Heart right ventricle (tissue), 16 donors: ENCODE measurements at regions not wholly inside any gene's neighbourhood (a gene's known extent, or its start where the extent isn't known, plus 50 kb on each side); places are given as distances from the start of the nearest gene placed in this dataset.

ENCODE experiments used
- ATAC-seq, 8 donors: fragments of 200-7000 bp; cut with Tn5 transposase; one replicate each; pipeline ENCODE4 v1.9.1; 2020; ENCODE audit warnings: mild to moderate bottlenecking in 8 of 8, moderate library complexity in 8 of 8, moderate number of reproducible peaks in 1 of 8
- DNase-seq, 2 donors: peaks; one replicate each; pipeline ENCODE4 v3.0.0-alpha.2; 2020
- H3K27ac ChIP-seq, 10 donors: fragments of 200-600 bp; sonication (generic) in 2 of 10; one replicate each; pipeline versions ENCODE4 v1.5.0 to v1.8.0; 2020 to 2022; ENCODE audit warnings: mild to moderate bottlenecking in 3 of 10
- H3K27me3 ChIP-seq, 7 donors: fragments of 200-600 bp; one replicate each; pipeline ENCODE4 v1.8.0; 2021 to 2022; ENCODE audit warnings: mild to moderate bottlenecking in 2 of 7
- H3K36me3 ChIP-seq, 9 donors: fragments of 200-600 bp; sonication (generic) in 1 of 9; one replicate each; pipeline versions ENCODE4 v1.5.0 to v1.8.0; 2020 to 2022; ENCODE audit warnings: mild to moderate bottlenecking in 2 of 9
- H3K4me1 ChIP-seq, 9 donors: fragments of 200-600 bp; sonication (generic) in 1 of 9; one replicate each; pipeline versions ENCODE4 v1.5.0 to v1.8.0; 2020 to 2022; ENCODE audit warnings: mild to moderate bottlenecking in 4 of 9
- H3K4me3 ChIP-seq, 10 donors: fragments of 200-600 bp; sonication (generic) in 2 of 10; one replicate each; pipeline versions ENCODE4 v1.5.0 to v1.8.0; 2020 to 2022; ENCODE audit warnings: mild to moderate bottlenecking in 7 of 10, moderate library complexity in 2 of 10
- H3K9me3 ChIP-seq, 11 donors: fragments of 200-600 bp in 10 of 11; sonication (generic) in 2 of 11; one replicate each; pipeline versions ENCODE4 v1.5.0 to v1.8.0; 2013 to 2022; ENCODE audit warnings: mild to moderate bottlenecking in 2 of 11, control low read depth in 1 of 11, moderate library complexity in 1 of 11
- WGBS, 2 donors: extraction: QIAGEN DNeasy Blood & Tissue Kit; methylation state at CpG; one replicate each; pipeline ENCODE4 v1.1.7; 2013; ENCODE audit warnings: inconsistent platforms in 1 of 2; 5-methylcytosine and 5-hydroxymethylcytosine counted together
- intact Hi-C, 10 donors: fragments of 100-400 bp; cut with DNase I; formaldehyde crosslinking; loops; one replicate each; pipeline versions ENCODE4 v1.11.1 to v1.14.2; 2022
- TF ChIP-seq, protein P1 (sequence below), 9 donors: fragments of 200-600 bp; sonication (generic) in 2 of 9; IDR thresholded peaks; one replicate each; pipeline versions ENCODE4 v1.5.0 to v1.8.0; 2021 to 2022; ENCODE audit warnings: antibody characterized with exemption in 9 of 9, mild to moderate bottlenecking in 5 of 9, moderate library complexity in 1 of 9
- donor health status: Arrhythmogenic right ventricular cardiomyopathy.
- donor health status: ischemic (EF 13 %, LVEDD 7.1; RV severe dilation, severe dysfunction).
- donor health status: healthy with polysubstance abuse.
- donor health status: DM: no; HTN: yes; CAD: no.
- donor health status: DM: no; HTN: no; CAD: no.
- donor health status: ischemic (EF 25% LVEDD 6.9; RV normal size, moderate dysfunction).
- donor health status: ischemic (EF 25% LVEDD 5.7; RV mildly dilated, moderate dysfunction).
- donor health status: healthy.
- donor health status: DM: yes; HTN: yes; CAD: no.
- donor health status: Ischemic cardiomyopathy.
- donor health status: ischemic (EF 35%, LVEDD 5.7; RV mildly dilated, moderate dysfunction).
- donor health status: nonischemic (EF 11% LVEDD 7.7; RV severe dilation, severe dysfunction).
- donor health status: DM: yes; HTN: yes; CAD: no.
- donor health status: PGD.
- donor health status: ischemic (EF 29% LVEDD 5.4; RV normal size, mild dysfunction).
- donor health status: nonischemic (EF 23%, LVEDD 6.1; RV moderate dilation, normal function).

DNA sequence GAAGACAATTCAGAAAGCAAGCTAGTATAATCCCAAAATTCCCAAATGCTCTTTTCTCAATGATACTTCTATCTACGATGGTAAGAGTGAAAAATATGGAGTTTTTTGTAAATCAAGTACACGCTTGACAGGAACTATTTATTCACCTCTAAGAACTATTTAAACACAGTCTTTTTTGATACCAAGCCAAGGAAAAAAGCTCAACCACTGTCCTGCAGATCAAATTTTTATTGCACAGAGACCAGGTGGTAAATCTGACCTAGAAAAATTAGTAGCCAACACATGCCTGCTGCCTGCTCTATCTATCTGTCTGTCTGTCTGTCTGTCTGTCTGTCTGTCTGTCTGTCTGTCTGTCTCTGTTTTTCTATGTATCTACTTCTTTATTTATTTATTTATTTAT is 292.2 kb downstream of the MZT1 start:
- Histone ChIP-seq H3K4me3 (no peak overlapping the region), H3K9me3 (no peaks in the 10 kb centered on the region), H3K27ac (no peak overlapping the region), H3K36me3 (no peaks in the 10 kb centered on the region), H3K4me1 (no peaks in the 10 kb centered on the region), H3K27me3 (no peaks in the 10 kb centered on the region)
- TF ChIP-seq, protein P1, sequence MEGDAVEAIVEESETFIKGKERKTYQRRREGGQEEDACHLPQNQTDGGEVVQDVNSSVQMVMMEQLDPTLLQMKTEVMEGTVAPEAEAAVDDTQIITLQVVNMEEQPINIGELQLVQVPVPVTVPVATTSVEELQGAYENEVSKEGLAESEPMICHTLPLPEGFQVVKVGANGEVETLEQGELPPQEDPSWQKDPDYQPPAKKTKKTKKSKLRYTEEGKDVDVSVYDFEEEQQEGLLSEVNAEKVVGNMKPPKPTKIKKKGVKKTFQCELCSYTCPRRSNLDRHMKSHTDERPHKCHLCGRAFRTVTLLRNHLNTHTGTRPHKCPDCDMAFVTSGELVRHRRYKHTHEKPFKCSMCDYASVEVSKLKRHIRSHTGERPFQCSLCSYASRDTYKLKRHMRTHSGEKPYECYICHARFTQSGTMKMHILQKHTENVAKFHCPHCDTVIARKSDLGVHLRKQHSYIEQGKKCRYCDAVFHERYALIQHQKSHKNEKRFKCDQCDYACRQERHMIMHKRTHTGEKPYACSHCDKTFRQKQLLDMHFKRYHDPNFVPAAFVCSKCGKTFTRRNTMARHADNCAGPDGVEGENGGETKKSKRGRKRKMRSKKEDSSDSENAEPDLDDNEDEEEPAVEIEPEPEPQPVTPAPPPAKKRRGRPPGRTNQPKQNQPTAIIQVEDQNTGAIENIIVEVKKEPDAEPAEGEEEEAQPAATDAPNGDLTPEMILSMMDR (IDR thresholded peaks at IDR 0.05), result no peak
- DNase-seq, result no peak
- intact Hi-C loops, result no loop called here
- 83 to 86% methylated on average over 2 of the region's 2 CpGs for WGBS, 2 donors
- ATAC-seq, result no peak

DNA sequence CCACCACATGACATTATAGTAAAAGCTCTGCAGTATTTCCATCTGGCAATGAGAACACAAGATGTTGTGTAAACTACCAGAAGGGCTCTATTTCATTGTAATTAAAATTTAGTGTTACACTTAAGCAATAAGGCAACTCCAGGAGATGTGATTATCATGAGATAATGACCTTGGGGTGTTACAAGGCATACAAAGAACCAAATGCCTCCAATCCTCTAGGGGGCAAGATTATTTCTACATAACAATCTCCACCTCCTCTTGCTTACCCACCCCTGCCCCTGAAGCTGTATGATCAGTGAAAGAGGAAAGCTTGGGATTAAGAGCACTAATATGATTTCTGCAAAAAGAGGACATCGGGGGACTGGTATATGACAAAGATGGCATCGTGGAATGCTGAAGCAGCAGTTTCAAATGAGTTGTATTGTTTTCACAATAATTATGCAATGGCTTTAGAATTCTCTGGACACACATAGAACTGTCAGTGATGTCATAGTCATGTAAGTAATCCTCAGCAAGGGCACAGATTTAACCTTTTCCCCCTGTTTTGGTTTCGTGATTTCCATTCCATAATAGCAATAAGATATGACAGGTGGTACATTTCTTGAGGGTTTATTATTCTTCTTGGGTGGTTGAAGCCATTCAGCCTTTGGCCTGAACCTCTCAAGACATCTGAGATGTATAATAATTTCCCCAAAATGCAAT is 295.3 kb downstream of the MZT1 start:
- intact Hi-C loops, result no loop called here
- no peak for ATAC-seq
- TF ChIP-seq, protein P1 (IDR thresholded peaks at IDR 0.05), result no peak
- H3K9me3 ChIP-seq, result no peaks in the 10 kb centered on the region
- no peaks in the 10 kb centered on the region for H3K36me3 ChIP-seq
- no peak overlapping the region for H3K27ac ChIP-seq
- H3K4me3 ChIP-seq, result no peak overlapping the region
- H3K27me3 ChIP-seq, result no peaks in the 10 kb centered on the region
- no peaks in the 10 kb centered on the region for H3K4me1 ChIP-seq
- DNase-seq, result no peak
- WGBS, 2 donors, result 80 to 81% methylated on average over 3 of the region's 3 CpGs

DNA sequence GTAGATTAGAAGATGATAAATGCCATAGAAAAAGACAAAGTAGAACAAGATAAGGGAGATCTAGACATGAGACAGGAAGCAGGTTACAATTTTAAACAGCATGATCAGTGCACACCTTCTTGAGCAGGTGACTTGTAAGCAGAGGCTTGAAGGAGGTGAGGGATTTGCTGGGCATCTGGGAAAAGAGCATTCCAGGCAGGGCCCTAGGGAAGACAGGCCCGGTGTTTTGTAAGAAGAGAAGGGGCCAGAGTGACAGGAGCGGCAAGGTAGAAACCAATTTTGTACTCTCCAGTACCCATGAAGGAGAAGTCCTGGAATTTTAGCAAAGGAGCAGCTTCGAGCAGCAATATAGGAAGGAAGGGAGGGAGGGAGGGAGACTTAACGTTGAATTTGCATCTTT is 296.5 kb downstream of the MZT1 start:
- ATAC-seq, result no peak
- Histone ChIP-seq H3K27me3 (no peaks in the 10 kb centered on the region), H3K27ac (no peak overlapping the region), H3K4me1 (no peaks in the 10 kb centered on the region), H3K9me3 (no peaks in the 10 kb centered on the region), H3K4me3 (no peak overlapping the region), H3K36me3 (no peaks in the 10 kb centered on the region)
- DNase-seq, result no peak
- TF ChIP-seq, protein P1 (IDR thresholded peaks at IDR 0.05), result no peak
- 48 to 65% methylated on average over 4 of the region's 4 CpGs for WGBS, 2 donors
- intact Hi-C loops, result no loop called here

DNA sequence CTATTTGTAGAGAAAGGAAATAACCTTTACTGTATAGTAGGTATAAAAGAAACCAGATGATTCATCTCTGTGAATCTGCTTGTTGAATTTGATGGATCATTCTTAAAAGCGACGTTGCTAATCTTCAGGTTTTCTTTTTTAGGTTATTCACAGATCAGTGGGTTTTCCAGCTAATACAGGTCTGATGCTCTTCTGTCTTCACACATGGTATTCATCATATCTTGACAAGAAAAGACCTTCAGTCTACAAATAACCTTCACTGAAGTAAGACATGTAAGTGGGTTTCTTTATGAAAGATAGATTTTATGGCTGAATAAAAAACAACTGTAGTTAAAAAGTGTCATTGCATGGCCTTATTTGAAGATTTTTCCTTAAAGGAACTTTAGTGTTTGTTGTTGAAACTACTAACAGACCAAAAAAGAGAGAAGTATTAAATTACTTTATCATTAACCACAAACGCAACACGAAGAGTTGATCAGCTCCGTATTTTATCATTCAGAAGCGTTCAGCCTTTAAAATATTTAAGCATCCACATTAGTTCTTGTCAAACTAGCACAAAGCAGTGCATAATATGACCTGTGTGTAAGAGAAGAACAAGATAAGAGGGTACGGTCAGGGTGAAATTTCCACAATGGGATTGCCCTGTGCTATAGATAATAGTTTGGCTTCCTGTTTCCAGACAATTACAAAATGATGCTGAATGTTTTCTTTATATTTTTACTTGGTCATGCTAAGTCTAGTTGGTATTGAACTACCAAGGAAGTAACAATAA is 299.5 kb downstream of the MZT1 start:
- TF ChIP-seq, protein P1 (IDR thresholded peaks at IDR 0.05), result no peak
- no peak overlapping the region for H3K27ac ChIP-seq
- no peaks in the 10 kb centered on the region for H3K4me1 ChIP-seq
- intact Hi-C loops, result no loop called here
- DNase-seq (no peak), ATAC-seq (no peak)
- H3K27me3 ChIP-seq, result peaks cover 0 to 3% (median 0%) of the 10 kb centered on the region in 7 donors
- 57 to 64% methylated on average over 7 of the region's 7 CpGs for WGBS, 2 donors
- no peak overlapping the region for H3K4me3 ChIP-seq
- no peaks in the 10 kb centered on the region for H3K9me3 ChIP-seq
- no peaks in the 10 kb centered on the region for H3K36me3 ChIP-seq
